ENCODE measurements at regions not wholly inside any gene's neighbourhood (a gene's known extent, or its start where the extent isn't known, plus 50 kb on each side); places are given as distances from the start of the nearest gene placed in this dataset.

DNA sequence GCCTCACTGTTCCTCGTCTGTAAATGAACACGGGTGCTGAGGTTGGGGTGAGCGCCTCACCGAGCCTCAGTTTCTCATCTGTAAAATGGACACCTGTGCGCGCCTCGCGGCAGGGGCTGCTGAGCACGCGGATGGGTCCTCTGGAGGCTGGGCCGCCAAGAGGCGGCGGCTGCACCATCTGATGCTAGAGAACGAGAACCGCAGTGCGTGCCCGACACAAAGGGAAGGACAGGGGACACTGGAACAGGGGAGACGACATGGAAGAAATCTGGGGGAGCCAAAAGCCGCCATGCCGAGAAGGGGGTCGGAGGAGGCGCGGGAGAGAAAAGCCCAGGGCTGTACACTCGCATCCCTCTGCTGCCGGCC, 118.7 kb upstream of the ZNF516 start:
- H3K36me3 Mint-ChIP-seq, result no peaks in the 10 kb centered on the region
- TF ChIP-seq, protein P1, sequence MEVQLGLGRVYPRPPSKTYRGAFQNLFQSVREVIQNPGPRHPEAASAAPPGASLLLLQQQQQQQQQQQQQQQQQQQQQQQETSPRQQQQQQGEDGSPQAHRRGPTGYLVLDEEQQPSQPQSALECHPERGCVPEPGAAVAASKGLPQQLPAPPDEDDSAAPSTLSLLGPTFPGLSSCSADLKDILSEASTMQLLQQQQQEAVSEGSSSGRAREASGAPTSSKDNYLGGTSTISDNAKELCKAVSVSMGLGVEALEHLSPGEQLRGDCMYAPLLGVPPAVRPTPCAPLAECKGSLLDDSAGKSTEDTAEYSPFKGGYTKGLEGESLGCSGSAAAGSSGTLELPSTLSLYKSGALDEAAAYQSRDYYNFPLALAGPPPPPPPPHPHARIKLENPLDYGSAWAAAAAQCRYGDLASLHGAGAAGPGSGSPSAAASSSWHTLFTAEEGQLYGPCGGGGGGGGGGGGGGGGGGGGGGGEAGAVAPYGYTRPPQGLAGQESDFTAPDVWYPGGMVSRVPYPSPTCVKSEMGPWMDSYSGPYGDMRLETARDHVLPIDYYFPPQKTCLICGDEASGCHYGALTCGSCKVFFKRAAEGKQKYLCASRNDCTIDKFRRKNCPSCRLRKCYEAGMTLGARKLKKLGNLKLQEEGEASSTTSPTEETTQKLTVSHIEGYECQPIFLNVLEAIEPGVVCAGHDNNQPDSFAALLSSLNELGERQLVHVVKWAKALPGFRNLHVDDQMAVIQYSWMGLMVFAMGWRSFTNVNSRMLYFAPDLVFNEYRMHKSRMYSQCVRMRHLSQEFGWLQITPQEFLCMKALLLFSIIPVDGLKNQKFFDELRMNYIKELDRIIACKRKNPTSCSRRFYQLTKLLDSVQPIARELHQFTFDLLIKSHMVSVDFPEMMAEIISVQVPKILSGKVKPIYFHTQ (CRISPR knock-in tag; IDR thresholded peaks at IDR 0.05), result no peak
- TF ChIP-seq OVOL2 (CRISPR knock-in tag; IDR thresholded peaks at IDR 0.05; ENCODE audit: borderline replicate concordance) (no peak), NR3C1 (CRISPR knock-in tag; conservative IDR thresholded peaks at IDR 0.05; ENCODE audit: low read depth) (no peak), FOXP1 (CRISPR knock-in tag; IDR thresholded peaks at IDR 0.05; ENCODE audit: borderline replicate concordance) (no peak), ZNF396 (CRISPR knock-in tag; IDR thresholded peaks at IDR 0.05; ENCODE audit: borderline replicate concordance) (no peak)
- TF ChIP-seq, protein P2, sequence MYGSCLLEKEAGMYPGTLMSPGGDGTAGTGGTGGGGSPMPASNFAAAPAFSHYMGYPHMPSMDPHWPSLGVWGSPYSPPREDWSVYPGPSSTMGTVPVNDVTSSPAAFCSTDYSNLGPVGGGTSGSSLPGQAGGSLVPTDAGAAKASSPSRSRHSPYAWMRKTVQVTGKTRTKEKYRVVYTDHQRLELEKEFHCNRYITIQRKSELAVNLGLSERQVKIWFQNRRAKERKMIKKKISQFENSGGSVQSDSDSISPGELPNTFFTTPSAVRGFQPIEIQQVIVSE (CRISPR knock-in tag; IDR thresholded peaks at IDR 0.05; ENCODE audit: borderline replicate concordance), result no peak
- TF ChIP-seq, protein P3, sequence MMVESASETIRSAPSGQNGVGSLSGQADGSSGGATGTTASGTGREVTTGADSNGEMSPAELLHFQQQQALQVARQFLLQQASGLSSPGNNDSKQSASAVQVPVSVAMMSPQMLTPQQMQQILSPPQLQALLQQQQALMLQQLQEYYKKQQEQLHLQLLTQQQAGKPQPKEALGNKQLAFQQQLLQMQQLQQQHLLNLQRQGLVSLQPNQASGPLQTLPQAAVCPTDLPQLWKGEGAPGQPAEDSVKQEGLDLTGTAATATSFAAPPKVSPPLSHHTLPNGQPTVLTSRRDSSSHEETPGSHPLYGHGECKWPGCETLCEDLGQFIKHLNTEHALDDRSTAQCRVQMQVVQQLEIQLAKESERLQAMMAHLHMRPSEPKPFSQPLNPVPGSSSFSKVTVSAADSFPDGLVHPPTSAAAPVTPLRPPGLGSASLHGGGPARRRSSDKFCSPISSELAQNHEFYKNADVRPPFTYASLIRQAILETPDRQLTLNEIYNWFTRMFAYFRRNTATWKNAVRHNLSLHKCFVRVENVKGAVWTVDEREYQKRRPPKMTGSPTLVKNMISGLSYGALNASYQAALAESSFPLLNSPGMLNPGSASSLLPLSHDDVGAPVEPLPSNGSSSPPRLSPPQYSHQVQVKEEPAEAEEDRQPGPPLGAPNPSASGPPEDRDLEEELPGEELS (CRISPR knock-in tag; IDR thresholded peaks at IDR 0.05), result no peak
- TF ChIP-seq, protein P4, sequence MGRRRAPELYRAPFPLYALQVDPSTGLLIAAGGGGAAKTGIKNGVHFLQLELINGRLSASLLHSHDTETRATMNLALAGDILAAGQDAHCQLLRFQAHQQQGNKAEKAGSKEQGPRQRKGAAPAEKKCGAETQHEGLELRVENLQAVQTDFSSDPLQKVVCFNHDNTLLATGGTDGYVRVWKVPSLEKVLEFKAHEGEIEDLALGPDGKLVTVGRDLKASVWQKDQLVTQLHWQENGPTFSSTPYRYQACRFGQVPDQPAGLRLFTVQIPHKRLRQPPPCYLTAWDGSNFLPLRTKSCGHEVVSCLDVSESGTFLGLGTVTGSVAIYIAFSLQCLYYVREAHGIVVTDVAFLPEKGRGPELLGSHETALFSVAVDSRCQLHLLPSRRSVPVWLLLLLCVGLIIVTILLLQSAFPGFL (CRISPR knock-in tag; IDR thresholded peaks at IDR 0.05; ENCODE audit: borderline replicate concordance), result no peak
- CTCF ChIA-PET, result no interaction called here
- DNase-seq (ENCODE audit: low spot score) (no peak), ATAC-seq (no peak)
- H3K9me3 Mint-ChIP-seq, result no peaks in the 10 kb centered on the region
- peaks cover 31% of the 10 kb centered on the region for H3K4me1 Mint-ChIP-seq
- no peak overlapping the region for H3K4me3 Mint-ChIP-seq
- H3K27me3 Mint-ChIP-seq (ENCODE audit: low read depth), result peaks cover 13% of the 10 kb centered on the region
- POLR2A ChIA-PET, result no interaction called here
- no peak overlapping the region for H3K27ac Mint-ChIP-seq

GRCh38 chr18:76613053-76613754, 118.2 kb upstream of the ZNF516 start:
- no peak for DNase-seq (ENCODE audit: low spot score)
- H3K9me3 Mint-ChIP-seq, result no peaks in the 10 kb centered on the region
- peaks cover 25% of the 10 kb centered on the region for H3K4me1 Mint-ChIP-seq
- ChIA-PET POLR2A (no interaction called here), CTCF (no interaction called here)
- H3K36me3 Mint-ChIP-seq, result no peaks in the 10 kb centered on the region
- no peak overlapping the region for H3K4me3 Mint-ChIP-seq
- peaks cover 8% of the 10 kb centered on the region for H3K27me3 Mint-ChIP-seq (ENCODE audit: low read depth)
- H3K27ac Mint-ChIP-seq, result peak overlapping the region; percentile 70
- ATAC-seq, result no peak; the same call in 1 of the 2 replicates
- TF ChIP-seq TEAD1 (CRISPR knock-in tag; IDR thresholded peaks at IDR 0.05), result no peak
- TF ChIP-seq, protein P3 (CRISPR knock-in tag; IDR thresholded peaks at IDR 0.05), result no peak
- TF ChIP-seq, protein P5, sequence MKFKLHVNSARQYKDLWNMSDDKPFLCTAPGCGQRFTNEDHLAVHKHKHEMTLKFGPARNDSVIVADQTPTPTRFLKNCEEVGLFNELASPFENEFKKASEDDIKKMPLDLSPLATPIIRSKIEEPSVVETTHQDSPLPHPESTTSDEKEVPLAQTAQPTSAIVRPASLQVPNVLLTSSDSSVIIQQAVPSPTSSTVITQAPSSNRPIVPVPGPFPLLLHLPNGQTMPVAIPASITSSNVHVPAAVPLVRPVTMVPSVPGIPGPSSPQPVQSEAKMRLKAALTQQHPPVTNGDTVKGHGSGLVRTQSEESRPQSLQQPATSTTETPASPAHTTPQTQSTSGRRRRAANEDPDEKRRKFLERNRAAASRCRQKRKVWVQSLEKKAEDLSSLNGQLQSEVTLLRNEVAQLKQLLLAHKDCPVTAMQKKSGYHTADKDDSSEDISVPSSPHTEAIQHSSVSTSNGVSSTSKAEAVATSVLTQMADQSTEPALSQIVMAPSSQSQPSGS (CRISPR knock-in tag; IDR thresholded peaks at IDR 0.05; ENCODE audit: borderline replicate concordance, low read depth), result no peak
- TF ChIP-seq, protein P6, sequence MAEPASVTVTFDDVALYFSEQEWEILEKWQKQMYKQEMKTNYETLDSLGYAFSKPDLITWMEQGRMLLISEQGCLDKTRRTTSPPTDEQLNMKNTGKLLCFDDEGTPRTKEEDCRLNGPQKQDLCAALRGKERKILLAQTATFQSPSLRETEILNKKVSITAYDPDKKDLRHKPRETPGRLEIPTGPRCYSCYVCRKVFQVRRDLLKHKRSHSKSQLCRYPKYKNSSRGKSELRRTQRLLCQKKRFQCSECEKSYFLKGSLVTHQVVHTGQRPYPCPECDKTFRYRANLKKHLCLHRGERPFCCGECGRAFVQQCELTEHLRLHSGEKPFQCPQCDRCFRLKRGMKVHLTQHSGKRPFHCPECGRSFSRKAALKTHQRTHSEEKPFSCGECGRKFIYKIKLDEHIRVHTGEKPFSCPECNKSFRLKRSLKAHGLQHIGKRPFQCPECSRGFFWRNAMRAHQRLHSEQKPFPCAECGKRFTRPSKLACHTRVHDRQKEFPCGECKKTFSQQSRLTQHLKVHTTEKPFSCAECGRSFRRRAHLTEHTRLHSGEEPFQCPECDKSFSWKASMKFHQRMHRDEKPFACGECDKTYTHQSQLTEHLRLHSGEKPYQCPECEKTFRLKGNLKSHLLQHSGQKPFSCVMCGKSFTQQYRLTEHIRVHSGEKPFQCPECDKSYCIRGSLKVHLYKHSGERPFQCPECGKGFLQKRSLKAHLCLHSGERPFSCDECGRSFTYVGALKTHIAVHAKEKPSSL (CRISPR knock-in tag; conservative IDR thresholded peaks at IDR 0.05), result no peak
- no peak for TF ChIP-seq NFATC4 (CRISPR knock-in tag; IDR thresholded peaks at IDR 0.05)
- no peak for TF ChIP-seq IRF2 (CRISPR knock-in tag; IDR thresholded peaks at IDR 0.05; ENCODE audit: borderline replicate concordance, low read depth)
- TF ChIP-seq HMGXB4 (CRISPR knock-in tag; IDR thresholded peaks at IDR 0.05), result no peak
- TF ChIP-seq ATF3 (CRISPR knock-in tag; conservative IDR thresholded peaks at IDR 0.05), result no peak
- no peak for TF ChIP-seq ELF4 (CRISPR knock-in tag; IDR thresholded peaks at IDR 0.05; ENCODE audit: low read depth)
- TF ChIP-seq, protein P4 (CRISPR knock-in tag; IDR thresholded peaks at IDR 0.05; ENCODE audit: borderline replicate concordance), result no peak
